Upper lobe of left lung (tissue), 6 donors: ENCODE measurements at regions not wholly inside any gene's neighbourhood (a gene's known extent, or its start where the extent isn't known, plus 50 kb on each side); places are given as distances from the start of the nearest gene placed in this dataset.

Source experiments
- ATAC-seq, 2 donors: fragments of 200-7000 bp; cut with Tn5 transposase; one replicate each; pipeline ENCODE4 v1.9.1; 2022; ENCODE audit warnings: mild to moderate bottlenecking in 2 of 2, moderate library complexity in 2 of 2; ENCODE audit not compliant: low FRiP score in 2 of 2
- DNase-seq, 2 donors: peaks; one replicate each; pipeline ENCODE4 v3.0.0-alpha.2; 2019 to 2020
- H3K27ac ChIP-seq, 4 donors: fragments of 200-600 bp; sonication (generic); one replicate each; pipeline ENCODE4 v1.5.1; 2016 to 2019
- H3K27me3 ChIP-seq, 4 donors: fragments of 200-600 bp; sonication (generic); one replicate each; pipeline ENCODE4 v1.5.1; 2017 to 2019
- H3K36me3 ChIP-seq, 4 donors: fragments of 200-600 bp; sonication (generic); one replicate each; pipeline ENCODE4 v1.5.1; 2016 to 2019
- H3K4me1 ChIP-seq, 4 donors: fragments of 200-600 bp; sonication (generic); one replicate each; pipeline ENCODE4 v1.5.1; 2018 to 2019
- H3K4me3 ChIP-seq, 4 donors: fragments of 200-600 bp; sonication (generic); one replicate each; pipeline ENCODE4 v1.5.1; 2017 to 2019; ENCODE audit warnings: mild to moderate bottlenecking in 2 of 4, moderate library complexity in 1 of 4
- H3K9me3 ChIP-seq, 4 donors: fragments of 200-600 bp; sonication (generic); one replicate each; pipeline ENCODE4 v1.5.1; 2018 to 2019
- EP300 ChIP-seq, 4 donors: sonication (generic); formaldehyde crosslinking; IDR thresholded peaks; one replicate each; pipeline ENCODE4 v1.5.1; 2017; ENCODE audit warnings: antibody characterized with exemption in 4 of 4, control low read depth in 2 of 4
- POLR2A ChIP-seq, 4 donors: fragments of 450-650 bp; IDR thresholded peaks; one replicate each; pipeline ENCODE4 v1.5.1; 2016 to 2017; ENCODE audit warnings: antibody characterized with exemption in 4 of 4, mild to moderate bottlenecking in 2 of 4
- POLR2AphosphoS5 ChIP-seq, 2 donors: sonication (generic); formaldehyde crosslinking; IDR thresholded peaks; one replicate each; pipeline ENCODE4 v1.5.1; 2017; ENCODE audit warnings: antibody characterized with exemption in 2 of 2
- WGBS, 2 donors: methylation state at CpG; one replicate each; pipeline ENCODE4 v1.1.5; 2017 to 2018; 5-methylcytosine and 5-hydroxymethylcytosine counted together
- TF ChIP-seq, protein P1 (sequence below), 6 experiments: fragments of 450-650 bp in 4 of 6; fragments of 200-600 bp in 2 of 6; sonication (generic) in 2 of 6; IDR thresholded peaks; one replicate each; pipeline ENCODE4 v1.5.1; 2016 to 2019; ENCODE audit warnings: antibody characterized with exemption in 6 of 6
- donor health status: DM: no; HTN: no; CAD: no; lungs with moderate emphysema.
- donor health status: DM: no; HTN: yes; CAD: no; lungs with severe emphysema.

DNA sequence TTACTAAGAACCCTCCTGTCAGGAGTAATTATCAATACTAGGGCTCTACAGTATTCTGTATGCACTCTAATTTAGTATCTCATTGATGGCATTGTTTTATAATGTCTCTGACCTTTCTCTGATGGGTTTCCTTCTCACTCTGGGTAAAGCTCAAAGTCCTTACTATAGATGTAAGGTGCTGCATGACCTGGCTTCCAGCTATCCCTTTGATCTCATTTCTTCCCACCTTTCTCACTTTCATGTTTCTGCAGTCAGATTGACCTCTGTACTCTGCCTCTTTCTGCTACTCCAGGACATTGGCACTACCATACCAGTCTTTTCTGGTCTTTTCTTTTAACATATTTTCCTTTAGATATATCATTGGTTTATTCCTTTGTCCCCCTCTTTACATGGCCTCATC, 2332.8 kb upstream of the C9orf72 start:
- ATAC-seq (no peak), DNase-seq (no peak)
- H3K4me3 ChIP-seq: no peak overlapping the region
- H3K27me3 ChIP-seq: no peaks in the 10 kb centered on the region
- H3K27ac ChIP-seq: no peak overlapping the region
- H3K36me3 ChIP-seq: no peaks in the 10 kb centered on the region
- no peaks in the 10 kb centered on the region for H3K4me1 ChIP-seq
- H3K9me3 ChIP-seq: no peaks in the 10 kb centered on the region
- TF ChIP-seq, protein P1, sequence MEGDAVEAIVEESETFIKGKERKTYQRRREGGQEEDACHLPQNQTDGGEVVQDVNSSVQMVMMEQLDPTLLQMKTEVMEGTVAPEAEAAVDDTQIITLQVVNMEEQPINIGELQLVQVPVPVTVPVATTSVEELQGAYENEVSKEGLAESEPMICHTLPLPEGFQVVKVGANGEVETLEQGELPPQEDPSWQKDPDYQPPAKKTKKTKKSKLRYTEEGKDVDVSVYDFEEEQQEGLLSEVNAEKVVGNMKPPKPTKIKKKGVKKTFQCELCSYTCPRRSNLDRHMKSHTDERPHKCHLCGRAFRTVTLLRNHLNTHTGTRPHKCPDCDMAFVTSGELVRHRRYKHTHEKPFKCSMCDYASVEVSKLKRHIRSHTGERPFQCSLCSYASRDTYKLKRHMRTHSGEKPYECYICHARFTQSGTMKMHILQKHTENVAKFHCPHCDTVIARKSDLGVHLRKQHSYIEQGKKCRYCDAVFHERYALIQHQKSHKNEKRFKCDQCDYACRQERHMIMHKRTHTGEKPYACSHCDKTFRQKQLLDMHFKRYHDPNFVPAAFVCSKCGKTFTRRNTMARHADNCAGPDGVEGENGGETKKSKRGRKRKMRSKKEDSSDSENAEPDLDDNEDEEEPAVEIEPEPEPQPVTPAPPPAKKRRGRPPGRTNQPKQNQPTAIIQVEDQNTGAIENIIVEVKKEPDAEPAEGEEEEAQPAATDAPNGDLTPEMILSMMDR (IDR thresholded peaks at IDR 0.05): no peak
- TF ChIP-seq POLR2A (IDR thresholded peaks at IDR 0.05) (no peak), POLR2AphosphoS5 (IDR thresholded peaks at IDR 0.05) (no peak), EP300 (IDR thresholded peaks at IDR 0.05) (no peak)

DNA sequence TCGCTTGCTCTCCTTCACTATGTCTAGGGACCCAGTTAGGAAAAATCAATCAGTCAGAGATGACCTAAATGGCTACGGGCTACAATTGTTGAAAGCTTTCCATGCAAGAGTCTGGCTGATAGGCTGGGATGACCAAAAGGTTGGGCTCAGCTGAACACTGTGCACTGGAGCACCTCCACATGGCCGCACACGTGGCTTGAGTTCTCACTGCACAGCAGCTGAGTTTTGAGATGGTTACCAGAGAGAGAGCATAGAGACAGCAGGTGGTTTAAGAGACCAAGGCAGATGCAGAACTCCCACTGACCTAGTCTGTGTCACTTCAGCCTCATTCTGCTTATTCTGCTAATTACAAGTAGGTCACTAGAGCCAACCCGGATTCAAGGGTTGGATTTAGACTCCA, 2354.8 kb upstream of the C9orf72 start:
- no peak for TF ChIP-seq EP300 (IDR thresholded peaks at IDR 0.05)
- ATAC-seq: no peak
- no peak for DNase-seq
- Histone ChIP-seq H3K4me1 (no peaks in the 10 kb centered on the region), H3K9me3 (no peaks in the 10 kb centered on the region), H3K27me3 (no peaks in the 10 kb centered on the region), H3K27ac (no peak overlapping the region), H3K4me3 (no peak overlapping the region), H3K36me3 (no peaks in the 10 kb centered on the region)
- 87 to 89% methylated on average over 3 to 5 of the region's 5 CpGs for WGBS, 2 donors

DNA sequence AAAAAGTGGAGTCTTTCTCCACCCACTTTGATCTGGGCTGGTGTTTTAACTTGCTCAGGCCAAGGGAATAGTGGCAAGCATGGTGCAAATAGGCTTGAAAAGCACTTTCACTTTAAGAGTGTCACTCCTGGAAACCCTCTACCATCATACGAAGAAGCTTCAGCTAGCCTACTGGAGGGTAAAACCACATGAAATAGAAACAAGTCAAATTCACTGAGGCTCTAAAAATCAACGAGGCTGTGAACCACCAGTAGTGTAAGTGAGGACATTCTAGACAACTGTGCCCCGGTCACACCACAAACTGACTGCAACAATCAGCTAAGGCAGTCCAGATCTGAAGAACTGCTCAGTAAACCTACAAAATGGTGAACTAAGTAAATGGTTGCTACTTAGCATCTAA, 2366.3 kb upstream of the C9orf72 start:
- H3K27ac ChIP-seq: no peak overlapping the region
- no peak for ATAC-seq
- H3K27me3 ChIP-seq: no peaks in the 10 kb centered on the region
- 75 to 80% methylated on average over 3 of the region's 3 CpGs for WGBS, 2 donors
- H3K9me3 ChIP-seq: peaks cover 0 to 5% (median 0%) of the 10 kb centered on the region in 4 donors
- H3K4me3 ChIP-seq: no peak overlapping the region
- TF ChIP-seq POLR2AphosphoS5 (IDR thresholded peaks at IDR 0.05): no peak
- TF ChIP-seq EP300 (IDR thresholded peaks at IDR 0.05): no peak
- TF ChIP-seq, protein P1 (IDR thresholded peaks at IDR 0.05): no peak
- no peak for TF ChIP-seq POLR2A (IDR thresholded peaks at IDR 0.05)
- no peaks in the 10 kb centered on the region for H3K36me3 ChIP-seq
- no peak for DNase-seq
- H3K4me1 ChIP-seq: no peaks in the 10 kb centered on the region

DNA sequence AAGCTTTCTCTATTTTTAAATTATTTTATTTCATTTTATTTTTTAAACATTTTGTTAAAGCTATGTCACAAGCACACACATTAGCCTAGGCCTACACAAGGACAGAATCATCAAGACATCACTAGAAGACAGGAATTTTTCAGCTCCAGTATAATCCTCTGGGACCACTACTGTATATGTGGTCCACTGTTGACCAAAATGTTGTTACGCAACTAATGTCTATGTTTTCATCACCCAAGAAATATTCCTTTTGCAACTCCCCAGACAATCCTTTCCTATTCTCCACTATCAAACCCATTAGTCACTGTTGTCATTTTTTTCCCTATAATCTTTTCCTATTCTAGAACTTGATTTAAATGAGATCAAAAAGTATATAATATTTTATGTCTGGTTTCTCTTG, 2371.7 kb upstream of the C9orf72 start:
- Histone ChIP-seq H3K4me3 (no peak overlapping the region), H3K4me1 (no peaks in the 10 kb centered on the region), H3K36me3 (no peaks in the 10 kb centered on the region), H3K27ac (no peak overlapping the region), H3K27me3 (no peaks in the 10 kb centered on the region), H3K9me3 (no peaks in the 10 kb centered on the region)
- WGBS, 2 donors: 93 to 95% methylated on average over 1 of the region's 1 CpG
- no peak for TF ChIP-seq POLR2AphosphoS5 (IDR thresholded peaks at IDR 0.05)
- TF ChIP-seq POLR2A (IDR thresholded peaks at IDR 0.05): no peak
- TF ChIP-seq EP300 (IDR thresholded peaks at IDR 0.05): no peak
- TF ChIP-seq, protein P1 (IDR thresholded peaks at IDR 0.05): no peak
- ATAC-seq: no peak
- no peak for DNase-seq

DNA sequence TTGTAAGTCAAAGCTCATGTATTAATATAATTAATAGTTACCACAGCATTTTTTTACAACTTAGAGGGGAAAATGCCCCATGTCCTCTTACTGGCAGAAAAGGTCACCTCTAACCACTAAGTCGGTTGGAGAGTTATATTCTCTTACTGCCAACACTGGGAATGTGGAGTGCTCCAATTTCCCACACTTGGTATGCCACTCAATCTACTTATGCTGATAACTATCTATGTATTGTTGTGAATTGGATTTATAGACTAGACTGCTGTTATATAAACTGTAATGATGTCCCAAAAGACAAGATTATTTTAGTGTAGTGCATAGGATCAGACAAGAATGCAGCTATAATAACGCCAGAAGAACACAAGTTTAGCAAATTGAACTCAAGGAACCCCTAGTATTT, 2385.2 kb upstream of the C9orf72 start:
- TF ChIP-seq POLR2AphosphoS5 (IDR thresholded peaks at IDR 0.05): no peak
- no peak for TF ChIP-seq EP300 (IDR thresholded peaks at IDR 0.05)
- TF ChIP-seq POLR2A (IDR thresholded peaks at IDR 0.05): no peak
- TF ChIP-seq, protein P1 (IDR thresholded peaks at IDR 0.05): no peak
- H3K4me1 ChIP-seq: no peaks in the 10 kb centered on the region
- DNase-seq (no peak), ATAC-seq (no peak)
- no peaks in the 10 kb centered on the region for H3K9me3 ChIP-seq
- no peaks in the 10 kb centered on the region for H3K36me3 ChIP-seq
- WGBS, 2 donors: 57 to 65% methylated on average over 2 of the region's 2 CpGs
- no peak overlapping the region for H3K4me3 ChIP-seq
- H3K27ac ChIP-seq: no peak overlapping the region
- no peaks in the 10 kb centered on the region for H3K27me3 ChIP-seq
